ENCODE measurements at regions not wholly inside any gene's neighbourhood (a gene's known extent, or its start where the extent isn't known, plus 50 kb on each side); places are given as distances from the start of the nearest gene placed in this dataset.
"Not testable (repeated sequence)": the region's sequence is repeated elsewhere in the genome, so short reads cannot be mapped to it uniquely, and the experiment has no call there.

DNA sequence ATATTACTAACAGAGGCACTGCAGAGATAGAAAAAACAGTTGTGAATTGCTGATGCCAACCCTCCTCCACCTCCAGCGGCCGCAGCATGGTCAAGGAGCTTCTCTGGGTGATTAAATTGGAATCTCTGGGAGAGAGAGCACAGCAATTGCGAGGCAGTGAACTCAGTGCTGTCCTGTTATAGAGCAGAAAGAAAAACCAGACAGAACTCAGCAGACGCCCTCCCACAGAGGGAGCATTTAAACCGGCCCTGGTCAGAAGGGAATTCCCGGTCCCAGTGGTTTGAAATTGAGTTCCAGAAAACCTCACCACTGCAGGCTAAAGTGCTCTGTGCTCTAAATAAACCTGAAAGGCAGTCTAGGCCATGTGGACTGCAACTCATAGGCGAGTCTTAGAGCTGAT lies 175.4 kb downstream of the SQOR start:
- no peaks in the 10 kb centered on the region for H3K36me3 ChIP-seq (ENCODE audit: control insufficient read depth, insufficient read depth, low read length)
- H3K9me3 ChIP-seq (ENCODE audit: control insufficient read depth, insufficient read depth, low read depth, low read length), result peaks cover 4% of the 10 kb centered on the region; the same call in 1 of the 2 replicates
- no peak overlapping the region for H3K27ac ChIP-seq (ENCODE audit: low read depth, low read length)
- no peaks in the 10 kb centered on the region for H3K27me3 ChIP-seq (ENCODE audit: control insufficient read depth, insufficient read depth, low read length)
- H3K4me1 ChIP-seq (ENCODE audit: control insufficient read depth, insufficient read depth, low read length), result no peaks in the 10 kb centered on the region
- H3K4me3 ChIP-seq (ENCODE audit: low read depth, low read length), result no peak overlapping the region
- no peak overlapping the region for H3K9ac ChIP-seq (ENCODE audit: low read length)

DNA sequence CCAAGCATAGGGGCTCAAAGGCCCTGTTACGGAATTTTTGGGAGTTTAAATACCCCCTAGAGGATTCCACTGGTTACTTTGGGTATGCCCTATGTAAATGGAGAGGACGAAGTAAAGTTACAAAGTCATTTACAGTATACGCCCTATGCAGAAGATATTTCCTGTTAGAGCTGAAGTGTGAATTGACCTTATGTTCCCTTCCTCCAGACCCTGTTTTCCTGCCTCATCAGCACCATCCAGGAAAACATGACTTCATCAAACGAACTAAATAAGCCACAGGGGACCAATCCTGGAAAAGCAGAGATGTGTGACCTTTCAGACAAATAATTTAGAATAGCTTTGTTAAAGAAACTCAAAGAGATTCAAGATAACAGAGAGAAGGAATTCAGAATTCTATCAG lies 177.4 kb downstream of the SQOR start:
- Histone ChIP-seq H3K4me3 (ENCODE audit: low read depth, low read length) (no peak overlapping the region), H3K27ac (ENCODE audit: low read depth, low read length) (no peak overlapping the region), H3K36me3 (ENCODE audit: control insufficient read depth, insufficient read depth, low read length) (no peaks in the 10 kb centered on the region), H3K9me3 (ENCODE audit: control insufficient read depth, insufficient read depth, low read depth, low read length) (peaks cover 8% of the 10 kb centered on the region), H3K4me1 (ENCODE audit: control insufficient read depth, insufficient read depth, low read length) (no peaks in the 10 kb centered on the region), H3K9ac (ENCODE audit: low read length) (no peak overlapping the region), H3K27me3 (ENCODE audit: control insufficient read depth, insufficient read depth, low read length) (no peaks in the 10 kb centered on the region)

GRCh38 chr15:45817578-45817977 lies 182.7 kb downstream of the SQOR start:
- not testable (repeated sequence) for H3K4me1 ChIP-seq (ENCODE audit: control insufficient read depth, insufficient read depth, low read length); H3K27ac ChIP-seq (ENCODE audit: low read depth, low read length); H3K36me3 ChIP-seq (ENCODE audit: control insufficient read depth, insufficient read depth, low read length); H3K4me3 ChIP-seq (ENCODE audit: low read depth, low read length); H3K9ac ChIP-seq (ENCODE audit: low read length); H3K27me3 ChIP-seq (ENCODE audit: control insufficient read depth, insufficient read depth, low read length)
- H3K9me3 ChIP-seq (ENCODE audit: control insufficient read depth, insufficient read depth, low read depth, low read length), result peaks cover 13% of the 10 kb centered on the region

DNA sequence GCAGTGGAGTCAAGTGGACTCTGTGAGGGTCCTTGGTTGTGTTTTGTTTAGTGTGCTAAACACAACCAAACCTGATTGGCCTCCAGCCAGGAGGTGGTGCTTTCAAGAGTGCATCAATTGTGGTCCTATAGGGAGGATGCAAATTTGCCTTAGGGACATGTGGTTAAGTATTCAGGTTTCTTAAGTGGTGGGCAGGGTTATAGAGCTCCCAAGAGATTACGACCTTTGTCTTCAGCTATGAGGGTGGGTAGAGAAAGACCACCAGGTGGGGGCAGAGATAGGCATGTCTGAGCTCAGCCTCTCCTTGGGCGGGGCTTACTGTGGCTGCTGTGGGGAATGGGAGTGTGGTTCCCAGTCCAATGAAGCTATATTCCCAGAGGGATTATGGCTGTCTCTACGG lies 186.6 kb downstream of the SQOR start:
- Histone ChIP-seq H3K9ac (ENCODE audit: low read length) (no peak overlapping the region), H3K27ac (ENCODE audit: low read depth, low read length) (no peak overlapping the region), H3K36me3 (ENCODE audit: control insufficient read depth, insufficient read depth, low read length) (no peaks in the 10 kb centered on the region), H3K27me3 (ENCODE audit: control insufficient read depth, insufficient read depth, low read length) (no peaks in the 10 kb centered on the region), H3K9me3 (ENCODE audit: control insufficient read depth, insufficient read depth, low read depth, low read length) (peaks cover 5% of the 10 kb centered on the region), H3K4me3 (ENCODE audit: low read depth, low read length) (no peak overlapping the region), H3K4me1 (ENCODE audit: control insufficient read depth, insufficient read depth, low read length) (no peaks in the 10 kb centered on the region)

DNA sequence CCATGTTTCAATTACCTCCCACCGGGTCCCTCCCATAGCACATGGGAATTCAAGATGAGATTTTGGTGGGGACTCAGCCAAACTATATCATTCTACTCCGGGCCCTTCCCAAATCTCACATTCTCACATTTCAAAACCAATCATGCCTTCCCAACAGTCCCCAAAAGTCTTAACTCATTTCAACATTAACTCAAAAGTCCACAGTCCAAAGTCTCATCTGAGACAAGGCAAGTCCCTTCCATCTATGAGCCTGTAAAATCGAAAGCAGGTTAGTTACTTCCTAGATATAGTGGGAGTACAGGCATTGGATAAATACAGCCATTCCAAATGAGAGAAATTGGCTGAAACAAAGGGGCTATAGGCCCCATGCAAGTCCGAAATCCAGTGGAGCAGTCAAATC lies 188.1 kb downstream of the SQOR start:
- H3K36me3 ChIP-seq (ENCODE audit: control insufficient read depth, insufficient read depth, low read length); H3K9me3 ChIP-seq (ENCODE audit: control insufficient read depth, insufficient read depth, low read depth, low read length); H3K27me3 ChIP-seq (ENCODE audit: control insufficient read depth, insufficient read depth, low read length); H3K9ac ChIP-seq (ENCODE audit: low read length); H3K4me3 ChIP-seq (ENCODE audit: low read depth, low read length); H3K4me1 ChIP-seq (ENCODE audit: control insufficient read depth, insufficient read depth, low read length); H3K27ac ChIP-seq (ENCODE audit: low read depth, low read length): not testable (repeated sequence)

DNA sequence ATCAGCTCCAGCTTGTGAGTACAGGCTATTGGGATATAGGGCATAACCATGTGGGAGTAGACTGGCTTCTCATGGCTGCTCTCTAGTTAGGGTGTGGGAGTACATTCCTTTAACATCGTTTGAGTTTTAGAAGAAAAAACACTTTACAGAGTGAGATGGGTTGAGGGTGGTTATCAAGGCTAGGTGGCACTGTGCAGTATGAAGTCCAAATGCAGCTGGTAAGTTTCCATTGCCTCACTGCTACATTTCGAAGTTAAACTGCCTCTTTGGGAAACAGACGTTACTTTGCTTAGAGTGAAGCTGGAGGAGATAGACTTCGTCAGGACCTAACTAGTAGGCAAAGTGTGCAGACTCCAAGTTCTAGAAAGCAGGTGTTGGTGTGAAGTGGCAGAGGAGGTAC lies 192.4 kb downstream of the SQOR start:
- Histone ChIP-seq H3K4me1 (ENCODE audit: control insufficient read depth, insufficient read depth, low read length) (peaks cover 6% of the 10 kb centered on the region; the same call in 1 of the 2 replicates), H3K9me3 (ENCODE audit: control insufficient read depth, insufficient read depth, low read depth, low read length) (no peaks in the 10 kb centered on the region; the same call in 1 of the 2 replicates), H3K9ac (ENCODE audit: low read length) (no peak overlapping the region), H3K27ac (ENCODE audit: low read depth, low read length) (no peak overlapping the region), H3K4me3 (ENCODE audit: low read depth, low read length) (no peak overlapping the region), H3K36me3 (ENCODE audit: control insufficient read depth, insufficient read depth, low read length) (no peaks in the 10 kb centered on the region), H3K27me3 (ENCODE audit: control insufficient read depth, insufficient read depth, low read length) (no peaks in the 10 kb centered on the region)

DNA sequence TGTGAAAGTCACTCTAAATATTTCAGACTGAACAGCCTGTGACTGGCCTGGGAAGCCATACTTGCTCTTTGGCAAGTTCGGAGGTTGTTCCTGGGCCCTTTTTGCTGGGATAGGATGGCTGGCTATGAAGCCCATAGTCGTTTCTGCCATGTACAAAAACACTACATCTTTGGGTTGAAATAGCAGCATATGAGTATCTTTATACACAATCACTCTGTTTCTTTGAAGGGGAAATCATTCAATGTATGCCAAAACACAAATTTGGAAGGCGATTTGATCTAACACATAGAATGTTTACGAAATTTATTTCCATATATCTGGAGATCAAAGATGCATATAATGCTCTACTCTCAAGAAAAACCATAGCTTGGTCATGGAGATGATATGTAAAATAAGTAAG lies 192.9 kb downstream of the SQOR start:
- no peak overlapping the region for H3K27ac ChIP-seq (ENCODE audit: low read depth, low read length)
- H3K27me3 ChIP-seq (ENCODE audit: control insufficient read depth, insufficient read depth, low read length), result no peaks in the 10 kb centered on the region
- H3K9me3 ChIP-seq (ENCODE audit: control insufficient read depth, insufficient read depth, low read depth, low read length), result no peaks in the 10 kb centered on the region; the same call in 1 of the 2 replicates
- no peaks in the 10 kb centered on the region for H3K36me3 ChIP-seq (ENCODE audit: control insufficient read depth, insufficient read depth, low read length)
- no peak overlapping the region for H3K9ac ChIP-seq (ENCODE audit: low read length)
- no peak overlapping the region for H3K4me3 ChIP-seq (ENCODE audit: low read depth, low read length)
- peaks cover 6% of the 10 kb centered on the region; the same call in 1 of the 2 replicates for H3K4me1 ChIP-seq (ENCODE audit: control insufficient read depth, insufficient read depth, low read length)

GRCh38 chr15:45829336-45830153 lies 194.7 kb downstream of the SQOR start:
- no peak overlapping the region for H3K9ac ChIP-seq (ENCODE audit: low read length)
- no peaks in the 10 kb centered on the region for H3K9me3 ChIP-seq (ENCODE audit: control insufficient read depth, insufficient read depth, low read depth, low read length)
- H3K4me3 ChIP-seq (ENCODE audit: low read depth, low read length), result no peak overlapping the region
- H3K36me3 ChIP-seq (ENCODE audit: control insufficient read depth, insufficient read depth, low read length), result no peaks in the 10 kb centered on the region
- no peak overlapping the region for H3K27ac ChIP-seq (ENCODE audit: low read depth, low read length)
- H3K4me1 ChIP-seq (ENCODE audit: control insufficient read depth, insufficient read depth, low read length), result peaks cover 6% of the 10 kb centered on the region; the same call in 1 of the 2 replicates
- H3K27me3 ChIP-seq (ENCODE audit: control insufficient read depth, insufficient read depth, low read length), result no peaks in the 10 kb centered on the region

- Histone ChIP-seq H3K9ac (ENCODE audit: low read length) (no peak overlapping the region), H3K27me3 (ENCODE audit: control insufficient read depth, insufficient read depth, low read length) (no peaks in the 10 kb centered on the region), H3K4me1 (ENCODE audit: control insufficient read depth, insufficient read depth, low read length) (peaks cover 6% of the 10 kb centered on the region; the same call in 1 of the 2 replicates), H3K4me3 (ENCODE audit: low read depth, low read length) (no peak overlapping the region), H3K9me3 (ENCODE audit: control insufficient read depth, insufficient read depth, low read depth, low read length) (no peaks in the 10 kb centered on the region), H3K36me3 (ENCODE audit: control insufficient read depth, insufficient read depth, low read length) (no peaks in the 10 kb centered on the region), H3K27ac (ENCODE audit: low read depth, low read length) (no peak overlapping the region)
Observed at GRCh38 chr15:45831787-45832186, 197.0 kb downstream of the SQOR start.

DNA sequence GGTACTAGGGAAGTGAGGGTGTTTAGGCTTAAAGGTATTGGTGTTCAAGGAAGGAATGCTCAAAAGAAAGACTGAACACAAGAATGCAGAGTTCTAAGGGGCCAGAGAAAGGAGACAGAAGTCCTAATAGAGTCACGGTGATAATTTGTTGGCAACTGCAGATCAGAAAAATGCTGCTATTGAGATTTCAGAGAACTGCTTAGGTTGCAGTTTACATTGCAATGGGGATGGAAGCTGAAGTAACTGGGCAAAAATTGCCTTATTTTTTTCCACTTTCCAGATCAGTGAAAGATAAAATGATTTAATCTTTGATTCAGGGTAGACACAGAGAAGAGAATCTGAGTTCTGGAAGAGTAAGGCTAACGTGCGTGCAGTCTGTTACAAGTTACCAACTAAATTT lies 199.8 kb downstream of the SQOR start:
- Histone ChIP-seq H3K4me1 (ENCODE audit: control insufficient read depth, insufficient read depth, low read length) (no peaks in the 10 kb centered on the region; the same call in 1 of the 2 replicates), H3K27ac (ENCODE audit: low read depth, low read length) (no peak overlapping the region), H3K27me3 (ENCODE audit: control insufficient read depth, insufficient read depth, low read length) (no peaks in the 10 kb centered on the region), H3K36me3 (ENCODE audit: control insufficient read depth, insufficient read depth, low read length) (no peaks in the 10 kb centered on the region), H3K9me3 (ENCODE audit: control insufficient read depth, insufficient read depth, low read depth, low read length) (no peaks in the 10 kb centered on the region), H3K4me3 (ENCODE audit: low read depth, low read length) (no peak overlapping the region), H3K9ac (ENCODE audit: low read length) (no peak overlapping the region)

DNA sequence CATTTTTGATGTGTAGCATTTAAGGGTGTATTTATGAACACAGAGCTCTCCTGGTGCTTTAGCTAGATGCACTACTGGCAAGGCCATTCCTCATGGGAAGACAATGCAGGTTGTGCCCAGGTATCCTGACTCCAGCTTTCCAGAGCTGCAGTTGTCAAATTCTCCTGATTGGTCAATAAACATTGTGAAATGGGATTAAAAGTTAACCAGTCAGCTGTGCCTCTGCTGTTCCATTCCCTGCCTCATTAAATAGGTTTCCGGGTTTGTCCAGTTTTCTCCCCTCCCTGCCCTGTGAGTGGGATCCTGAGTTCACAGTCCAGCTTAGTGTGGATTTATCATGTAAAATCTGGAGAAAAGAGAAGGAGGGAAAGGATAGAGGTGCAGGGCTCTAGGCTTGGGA lies 207.3 kb downstream of the SQOR start:
- no peaks in the 10 kb centered on the region for H3K9me3 ChIP-seq (ENCODE audit: control insufficient read depth, insufficient read depth, low read depth, low read length)
- no peak overlapping the region for H3K4me3 ChIP-seq (ENCODE audit: low read depth, low read length)
- no peak overlapping the region for H3K9ac ChIP-seq (ENCODE audit: low read length)
- no peaks in the 10 kb centered on the region for H3K4me1 ChIP-seq (ENCODE audit: control insufficient read depth, insufficient read depth, low read length)
- no peaks in the 10 kb centered on the region for H3K27me3 ChIP-seq (ENCODE audit: control insufficient read depth, insufficient read depth, low read length)
- H3K27ac ChIP-seq (ENCODE audit: low read depth, low read length), result no peak overlapping the region
- no peaks in the 10 kb centered on the region for H3K36me3 ChIP-seq (ENCODE audit: control insufficient read depth, insufficient read depth, low read length)

Data from HUES6 (cell line).